GM19043 (cell line): ENCODE measurements at regions not wholly inside any gene's neighbourhood (a gene's known extent, or its start where the extent isn't known, plus 50 kb on each side); places are given as distances from the start of the nearest gene placed in this dataset.

Source experiments
- ATAC-seq: cut with Tn5 transposase; IDR thresholded peaks from one replicate; pipeline ENCODE4 v1.9.1; 2021; ENCODE audit warnings: low read depth; ENCODE audit not compliant: unreplicated experiment

GRCh38 chr5:62132276-62132675 lies 173.7 kb upstream of the KIF2A start:
- no peak for ATAC-seq

- ATAC-seq, result no peak
Measured at GRCh38 chr5:62133426-62133825, 172.6 kb upstream of the KIF2A start.

GRCh38 chr5:62134811-62135210 lies 171.2 kb upstream of the KIF2A start:
- ATAC-seq, result no peak

GRCh38 chr5:62137628-62138027 lies 168.4 kb upstream of the KIF2A start:
- ATAC-seq, result no peak

GRCh38 chr5:62138607-62139006 lies 167.4 kb upstream of the KIF2A start:
- ATAC-seq, result no peak

GRCh38 chr5:62139741-62140140 lies 166.3 kb upstream of the KIF2A start:
- no peak for ATAC-seq

- ATAC-seq, result no peak
Measured at GRCh38 chr5:62142351-62142750, 163.7 kb upstream of the KIF2A start.

- no peak for ATAC-seq
Measured at GRCh38 chr5:62143268-62144229, 162.5 kb upstream of the KIF2A start.

- no peak for ATAC-seq
Measured at GRCh38 chr5:62144401-62145022, 161.5 kb upstream of the KIF2A start.

GRCh38 chr5:62149879-62150278 lies 156.1 kb upstream of the KIF2A start:
- no peak for ATAC-seq

- no peak for ATAC-seq
Measured at GRCh38 chr5:62152394-62153087, 153.5 kb upstream of the KIF2A start.

GRCh38 chr5:62154758-62155157 lies 151.2 kb upstream of the KIF2A start:
- ATAC-seq, result no peak

GRCh38 chr5:62155988-62156387 lies 150.0 kb upstream of the KIF2A start:
- ATAC-seq, result no peak

- no peak for ATAC-seq
Measured at GRCh38 chr5:62167561-62168057, 138.4 kb upstream of the KIF2A start.

- ATAC-seq, result no peak
Measured at GRCh38 chr5:62168506-62169281, 137.3 kb upstream of the KIF2A start.

- ATAC-seq, result no peak
Measured at GRCh38 chr5:62178258-62178657, 127.7 kb upstream of the KIF2A start.

- no peak for ATAC-seq
Measured at GRCh38 chr5:62182802-62183201, 123.2 kb upstream of the KIF2A start.

- no peak for ATAC-seq
Measured at GRCh38 chr5:62183727-62184126, 122.3 kb upstream of the KIF2A start.

GRCh38 chr5:62184444-62184843 lies 121.6 kb upstream of the KIF2A start:
- no peak for ATAC-seq

- ATAC-seq, result no peak
Measured at GRCh38 chr5:62190173-62190572, 115.8 kb upstream of the KIF2A start.
